ENCODE measurements at regions not wholly inside any gene's neighbourhood (a gene's known extent, or its start where the extent isn't known, plus 50 kb on each side); places are given as distances from the start of the nearest gene placed in this dataset.

DNA sequence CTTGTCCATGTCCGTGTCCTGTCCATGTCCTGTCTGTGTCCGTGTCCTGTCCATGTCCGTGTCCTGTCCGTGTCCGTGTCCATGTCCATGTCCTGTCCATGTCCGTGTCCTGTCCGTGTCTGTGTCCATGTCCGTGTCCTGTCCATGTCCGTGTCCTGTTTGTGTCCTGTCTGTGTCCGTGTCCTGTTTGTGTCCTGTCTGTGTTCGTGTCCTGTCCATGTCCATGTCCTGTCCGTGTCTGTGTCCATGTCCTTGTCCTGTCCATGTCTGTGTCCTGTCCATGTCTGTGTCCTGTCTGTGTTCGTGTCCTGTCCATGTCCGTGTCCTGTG, 55.0 kb upstream of the BHLHE23 start:
- TF ChIP-seq ZSCAN20 (CRISPR knock-in tag; IDR thresholded peaks at IDR 0.05) (no peak), HOXB13 (CRISPR knock-in tag; IDR thresholded peaks at IDR 0.05; ENCODE audit: low read depth) (no peak), FOSB (CRISPR knock-in tag; IDR thresholded peaks at IDR 0.05) (no peak), EHMT2 (IDR thresholded peaks at IDR 0.05; ENCODE audit: low read depth) (no peak), RFX5 (IDR thresholded peaks at IDR 0.05) (no peak), KDM5A (IDR thresholded peaks at IDR 0.05) (no peak)
- TF ChIP-seq, protein P1, sequence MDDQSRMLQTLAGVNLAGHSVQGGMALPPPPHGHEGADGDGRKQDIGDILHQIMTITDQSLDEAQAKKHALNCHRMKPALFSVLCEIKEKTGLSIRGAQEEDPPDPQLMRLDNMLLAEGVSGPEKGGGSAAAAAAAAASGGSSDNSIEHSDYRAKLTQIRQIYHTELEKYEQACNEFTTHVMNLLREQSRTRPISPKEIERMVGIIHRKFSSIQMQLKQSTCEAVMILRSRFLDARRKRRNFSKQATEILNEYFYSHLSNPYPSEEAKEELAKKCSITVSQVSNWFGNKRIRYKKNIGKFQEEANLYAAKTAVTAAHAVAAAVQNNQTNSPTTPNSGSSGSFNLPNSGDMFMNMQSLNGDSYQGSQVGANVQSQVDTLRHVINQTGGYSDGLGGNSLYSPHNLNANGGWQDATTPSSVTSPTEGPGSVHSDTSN (IDR thresholded peaks at IDR 0.05), result no peak
- no peak overlapping the region for H3K4me3 ChIP-seq
- no peak overlapping the region for H3K4me2 ChIP-seq
- H3K9me3 ChIP-seq, result peaks cover 6% of the 10 kb centered on the region; the same call in 2 of the 3 replicates
- H3K4me1 ChIP-seq, result no peaks in the 10 kb centered on the region
- FAIRE-seq, result no peak
- CTCF ChIA-PET, result interaction anchor here (0.7 kb wide), 1 partner anchor 239 kb away, joined by 3 read pairs; no protein-coding TSS in a partner anchor
- H3K27ac ChIP-seq, result no peak overlapping the region
- WGBS (ENCODE audit: missing lambda C conversion rate), result 50% methylated on average over 13 of the region's 14 CpGs
- no peak for ATAC-seq
- POLR2A ChIA-PET, result no interaction called here
- DNase-seq (ENCODE audit: low read depth in 1 of 2, low spot score in 1 of 2), result no peak

DNA sequence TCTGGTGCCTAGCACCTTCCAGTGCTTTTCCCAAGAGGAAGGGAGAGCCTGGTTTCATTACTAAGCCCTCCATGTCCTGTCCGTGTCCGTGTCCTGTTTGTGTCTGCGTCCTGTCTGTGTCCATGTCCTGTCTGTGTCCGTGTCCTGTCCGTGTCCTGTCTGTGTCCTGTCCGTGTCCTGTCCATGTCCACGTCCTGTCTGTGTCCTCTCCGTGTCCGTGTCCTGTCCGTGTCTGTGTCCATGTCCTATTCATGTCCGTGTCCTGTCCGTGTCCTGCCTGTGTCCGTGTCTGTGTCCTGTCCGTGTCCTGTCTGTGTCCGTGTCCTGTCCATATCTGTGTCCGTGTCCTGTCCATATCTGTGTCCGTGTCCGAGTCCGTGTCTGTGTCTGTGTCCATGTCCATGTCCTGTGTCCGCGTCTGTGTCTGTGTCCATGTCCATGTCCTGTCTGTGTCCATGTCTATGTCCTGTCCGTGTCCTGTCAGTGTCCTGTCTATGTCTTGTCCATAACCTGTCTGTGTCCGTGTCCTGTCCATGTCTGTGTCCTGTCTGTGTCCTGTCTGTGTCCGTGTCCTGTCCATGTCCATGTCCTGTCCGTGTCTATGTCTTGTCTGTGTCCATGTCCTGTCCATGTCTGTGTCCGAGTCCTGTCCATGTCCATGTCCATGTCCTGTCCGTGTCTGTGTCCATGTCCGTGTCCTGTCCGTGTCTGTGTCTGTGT, 54.4 kb upstream of the BHLHE23 start:
- no peak overlapping the region for H3K4me3 ChIP-seq
- H3K9me3 ChIP-seq, result peaks cover 6% of the 10 kb centered on the region; the same call in 2 of the 3 replicates
- TF ChIP-seq ZNF302 (CRISPR knock-in tag; IDR thresholded peaks at IDR 0.05) (no peak), PHF8 (IDR thresholded peaks at IDR 0.05; ENCODE audit: borderline replicate concordance, low read depth) (no peak), TFCP2L1 (CRISPR knock-in tag; IDR thresholded peaks at IDR 0.05) (no peak), HES2 (IDR thresholded peaks at IDR 0.05) (no peak), HMGXB4 (CRISPR knock-in tag; IDR thresholded peaks at IDR 0.05; ENCODE audit: borderline replicate concordance) (no peak), SREBF2 (IDR thresholded peaks at IDR 0.05) (no peak), HOXB13 (CRISPR knock-in tag; IDR thresholded peaks at IDR 0.05; ENCODE audit: low read depth) (no peak), ZC3H11A (IDR thresholded peaks at IDR 0.05) (no peak), EP300 (IDR thresholded peaks at IDR 0.05) (no peak), HDAC2 (IDR thresholded peaks at IDR 0.05) (no peak), POLR2A (IDR thresholded peaks at IDR 0.05; ENCODE audit: low read length) (no peak), HOXB5 (CRISPR knock-in tag; IDR thresholded peaks at IDR 0.05) (no peak), EHF (CRISPR knock-in tag; IDR thresholded peaks at IDR 0.05) (no peak)
- TF ChIP-seq, protein P2, sequence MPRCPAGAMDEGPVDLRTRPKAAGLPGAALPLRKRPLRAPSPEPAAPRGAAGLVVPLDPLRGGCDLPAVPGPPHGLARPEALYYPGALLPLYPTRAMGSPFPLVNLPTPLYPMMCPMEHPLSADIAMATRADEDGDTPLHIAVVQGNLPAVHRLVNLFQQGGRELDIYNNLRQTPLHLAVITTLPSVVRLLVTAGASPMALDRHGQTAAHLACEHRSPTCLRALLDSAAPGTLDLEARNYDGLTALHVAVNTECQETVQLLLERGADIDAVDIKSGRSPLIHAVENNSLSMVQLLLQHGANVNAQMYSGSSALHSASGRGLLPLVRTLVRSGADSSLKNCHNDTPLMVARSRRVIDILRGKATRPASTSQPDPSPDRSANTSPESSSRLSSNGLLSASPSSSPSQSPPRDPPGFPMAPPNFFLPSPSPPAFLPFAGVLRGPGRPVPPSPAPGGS (IDR thresholded peaks at IDR 0.05), result no peak
- 76% methylated on average over 29 of the region's 29 CpGs for WGBS (ENCODE audit: missing lambda C conversion rate)
- ATAC-seq (no peak), DNase-seq (ENCODE audit: low read depth in 1 of 2, low spot score in 1 of 2) (no peak), FAIRE-seq (no peak)
- H3K4me2 ChIP-seq, result no peak overlapping the region
- H3K27ac ChIP-seq, result no peak overlapping the region
- 0 out of 3 replicates have a peak, but pooled peaks cover under 1% of the 10 kb centered on the region for H3K4me1 ChIP-seq
- CTCF ChIA-PET, result interaction anchor here (0.7 to 1.2 kb wide), 2 partner anchors 121 to 239 kb away, joined by 3 read pairs; no protein-coding TSS in a partner anchor
- POLR2A ChIA-PET, result interaction anchor here (0.6 kb wide), 1 partner anchor 11 kb away, joined by 4 read pairs; no protein-coding TSS in a partner anchor
